ENCODE measurements at regions not wholly inside any gene's neighbourhood (a gene's known extent, or its start where the extent isn't known, plus 50 kb on each side); places are given as distances from the start of the nearest gene placed in this dataset.

- H3K27ac ChIP-seq (ENCODE audit: low read depth, low read length) = no peak overlapping the region
- no peak overlapping the region for H3K9ac ChIP-seq (ENCODE audit: low read depth in 1 of 3, low read length in 3 of 3)
- no peaks in the 10 kb centered on the region for H3K36me3 ChIP-seq (ENCODE audit: control insufficient read depth in 3 of 3, insufficient read depth in 3 of 3, low read length in 3 of 3)
- H3K4me1 ChIP-seq (ENCODE audit: control insufficient read depth in 3 of 3, insufficient read depth in 3 of 3, low read length in 3 of 3) = no peaks in the 10 kb centered on the region
- no peaks in the 10 kb centered on the region for H3K9me3 ChIP-seq (ENCODE audit: control insufficient read depth in 3 of 3, low read length in 3 of 3)
- no peaks in the 10 kb centered on the region for H3K27me3 ChIP-seq (ENCODE audit: control insufficient read depth in 3 of 3, insufficient read depth in 3 of 3, low read length in 3 of 3)
- H3K4me3 ChIP-seq (ENCODE audit: low read length in 3 of 3) = no peak overlapping the region
These were observed 279.8 kb upstream of the EEF2KMT start for GRCh38 chr16:5377280-5377898.

DNA sequence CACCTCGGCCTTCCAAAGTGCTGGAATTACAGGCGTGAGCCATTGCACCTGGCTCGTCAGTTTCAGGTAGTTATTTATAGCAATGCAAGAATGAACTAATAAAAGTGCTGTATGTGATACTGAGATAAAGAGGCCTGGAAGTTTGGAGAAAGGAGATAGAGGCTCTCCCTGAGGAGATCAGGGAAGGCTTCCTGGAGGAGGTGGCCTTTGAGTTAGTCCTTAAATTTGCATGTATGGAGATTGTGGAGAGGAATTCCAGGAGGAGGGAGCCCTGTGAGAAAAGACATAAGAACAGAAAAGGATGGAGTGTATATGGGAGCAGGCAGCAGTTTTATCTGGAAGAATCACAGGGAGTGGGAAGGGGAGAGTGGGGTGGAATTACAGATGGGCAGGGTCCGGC lies 276.6 kb upstream of the EEF2KMT start:
- Histone ChIP-seq H3K9me3 (ENCODE audit: control insufficient read depth in 3 of 3, low read length in 3 of 3) (no peaks in the 10 kb centered on the region), H3K36me3 (ENCODE audit: control insufficient read depth in 3 of 3, insufficient read depth in 3 of 3, low read length in 3 of 3) (no peaks in the 10 kb centered on the region), H3K27ac (ENCODE audit: low read depth, low read length) (no peak overlapping the region), H3K4me1 (ENCODE audit: control insufficient read depth in 3 of 3, insufficient read depth in 3 of 3, low read length in 3 of 3) (no peaks in the 10 kb centered on the region), H3K4me3 (ENCODE audit: low read length in 3 of 3) (no peak overlapping the region), H3K27me3 (ENCODE audit: control insufficient read depth in 3 of 3, insufficient read depth in 3 of 3, low read length in 3 of 3) (no peaks in the 10 kb centered on the region), H3K9ac (ENCODE audit: low read depth in 1 of 3, low read length in 3 of 3) (no peak overlapping the region)

DNA sequence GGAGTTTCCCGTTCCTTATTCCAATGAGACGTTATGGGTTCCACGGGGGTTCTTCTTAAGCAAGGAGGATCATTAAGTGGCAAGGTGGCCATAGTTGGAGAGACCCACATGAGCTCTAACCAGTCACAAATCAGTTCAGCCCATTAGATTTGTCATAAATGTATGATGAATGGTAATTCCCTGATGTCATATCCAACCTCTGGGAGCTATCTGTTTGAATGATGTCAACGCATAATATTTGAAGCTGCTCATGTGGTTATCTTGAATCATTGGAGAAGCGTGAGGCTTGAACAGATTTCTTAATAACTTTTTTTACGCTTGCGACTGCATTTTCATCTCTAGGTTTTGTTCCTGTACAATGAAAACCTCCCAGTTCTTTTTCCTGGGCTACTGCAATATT lies 270.4 kb upstream of the EEF2KMT start:
- H3K4me3 ChIP-seq (ENCODE audit: low read length in 3 of 3) = no peak overlapping the region
- no peaks in the 10 kb centered on the region for H3K4me1 ChIP-seq (ENCODE audit: control insufficient read depth in 3 of 3, insufficient read depth in 3 of 3, low read length in 3 of 3)
- no peak overlapping the region for H3K27ac ChIP-seq (ENCODE audit: low read depth, low read length)
- peaks cover 0 to 3% (median 0%) of the 10 kb centered on the region in 3 donors for H3K27me3 ChIP-seq (ENCODE audit: control insufficient read depth in 3 of 3, insufficient read depth in 3 of 3, low read length in 3 of 3)
- H3K9me3 ChIP-seq (ENCODE audit: control insufficient read depth in 3 of 3, low read length in 3 of 3) = no peaks in the 10 kb centered on the region
- no peaks in the 10 kb centered on the region for H3K36me3 ChIP-seq (ENCODE audit: control insufficient read depth in 3 of 3, insufficient read depth in 3 of 3, low read length in 3 of 3)
- H3K9ac ChIP-seq (ENCODE audit: low read depth in 1 of 3, low read length in 3 of 3) = no peak overlapping the region

DNA sequence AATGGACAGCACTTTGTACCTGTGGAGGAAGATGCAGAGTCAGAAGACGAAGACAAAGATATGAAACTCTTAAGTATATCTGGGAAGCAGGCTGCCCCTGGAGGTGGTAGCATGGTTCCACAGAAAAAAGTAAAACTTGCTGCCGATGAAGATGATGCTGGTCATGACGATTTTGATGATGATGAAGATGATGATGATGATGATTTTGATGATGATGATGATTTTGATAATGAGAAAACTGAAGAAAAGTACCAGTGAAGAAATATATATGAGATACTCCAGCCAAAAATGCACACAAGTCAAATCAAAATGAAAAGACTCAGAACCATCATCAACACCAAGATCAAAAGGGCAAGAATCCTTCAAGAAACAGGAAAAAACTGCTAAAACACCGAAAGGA lies 268.5 kb upstream of the EEF2KMT start:
- no peaks in the 10 kb centered on the region for H3K36me3 ChIP-seq (ENCODE audit: control insufficient read depth in 3 of 3, insufficient read depth in 3 of 3, low read length in 3 of 3)
- no peak overlapping the region for H3K4me3 ChIP-seq (ENCODE audit: low read length in 3 of 3)
- H3K9me3 ChIP-seq (ENCODE audit: control insufficient read depth in 3 of 3, low read length in 3 of 3) = no peaks in the 10 kb centered on the region
- H3K4me1 ChIP-seq (ENCODE audit: control insufficient read depth in 3 of 3, insufficient read depth in 3 of 3, low read length in 3 of 3) = no peaks in the 10 kb centered on the region
- no peak overlapping the region for H3K9ac ChIP-seq (ENCODE audit: low read depth in 1 of 3, low read length in 3 of 3)
- no peak overlapping the region for H3K27ac ChIP-seq (ENCODE audit: low read depth, low read length)
- H3K27me3 ChIP-seq (ENCODE audit: control insufficient read depth in 3 of 3, insufficient read depth in 3 of 3, low read length in 3 of 3) = peaks cover 0 to 3% (median 0%) of the 10 kb centered on the region in 3 donors

DNA sequence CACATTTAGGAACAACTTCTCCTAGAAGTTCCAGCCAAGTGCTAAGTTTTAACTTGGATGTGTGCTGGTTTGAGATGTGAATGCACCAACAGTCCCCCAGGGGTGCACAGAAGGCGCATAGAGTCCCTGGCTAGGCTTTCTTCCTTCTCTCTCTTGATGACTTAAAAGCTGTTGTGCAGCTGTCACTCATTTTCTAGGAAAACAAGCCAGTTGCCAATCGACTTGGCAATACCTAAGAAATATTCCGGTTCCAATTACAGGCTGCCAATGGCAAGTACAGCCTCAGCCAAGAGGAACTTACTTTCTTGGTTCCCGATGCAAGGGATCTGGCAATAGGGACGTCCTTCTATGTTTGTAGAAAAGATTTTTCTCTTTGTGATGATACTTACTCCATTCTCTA lies 266.6 kb upstream of the EEF2KMT start:
- H3K36me3 ChIP-seq (ENCODE audit: control insufficient read depth in 3 of 3, insufficient read depth in 3 of 3, low read length in 3 of 3) = no peaks in the 10 kb centered on the region
- H3K4me3 ChIP-seq (ENCODE audit: low read length in 3 of 3) = no peak overlapping the region
- no peak overlapping the region for H3K27ac ChIP-seq (ENCODE audit: low read depth, low read length)
- H3K9me3 ChIP-seq (ENCODE audit: control insufficient read depth in 3 of 3, low read length in 3 of 3) = no peaks in the 10 kb centered on the region
- no peaks in the 10 kb centered on the region for H3K4me1 ChIP-seq (ENCODE audit: control insufficient read depth in 3 of 3, insufficient read depth in 3 of 3, low read length in 3 of 3)
- H3K27me3 ChIP-seq (ENCODE audit: control insufficient read depth in 3 of 3, insufficient read depth in 3 of 3, low read length in 3 of 3) = peaks cover 0 to 3% (median 0%) of the 10 kb centered on the region in 3 donors
- H3K9ac ChIP-seq (ENCODE audit: low read depth in 1 of 3, low read length in 3 of 3) = no peak overlapping the region

DNA sequence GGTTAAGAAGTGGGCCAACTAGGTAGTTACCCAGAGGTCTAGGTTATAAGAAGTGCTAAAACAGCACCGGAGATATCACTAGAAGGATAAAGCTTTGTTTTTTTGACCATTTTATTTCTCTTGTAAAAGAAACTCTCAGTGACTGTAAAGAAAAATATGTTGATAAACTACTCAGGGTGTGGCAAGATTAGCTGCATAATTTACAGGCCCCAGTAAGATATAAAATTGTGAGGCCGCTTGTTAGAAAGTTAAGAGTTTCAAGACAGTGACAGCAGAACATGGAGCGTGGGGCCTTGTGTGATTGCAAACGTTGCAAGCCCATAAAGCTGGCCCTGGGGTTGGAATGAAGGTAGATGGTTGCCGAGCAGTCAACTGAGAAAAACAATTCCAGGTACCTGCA lies 263.7 kb upstream of the EEF2KMT start:
- Histone ChIP-seq H3K9me3 (ENCODE audit: control insufficient read depth in 3 of 3, low read length in 3 of 3) (no peaks in the 10 kb centered on the region), H3K4me3 (ENCODE audit: low read length in 3 of 3) (no peak overlapping the region), H3K4me1 (ENCODE audit: control insufficient read depth in 3 of 3, insufficient read depth in 3 of 3, low read length in 3 of 3) (no peaks in the 10 kb centered on the region), H3K27me3 (ENCODE audit: control insufficient read depth in 3 of 3, insufficient read depth in 3 of 3, low read length in 3 of 3) (peaks cover 0 to 3% (median 0%) of the 10 kb centered on the region in 3 donors), H3K9ac (ENCODE audit: low read depth in 1 of 3, low read length in 3 of 3) (no peak overlapping the region), H3K36me3 (ENCODE audit: control insufficient read depth in 3 of 3, insufficient read depth in 3 of 3, low read length in 3 of 3) (no peaks in the 10 kb centered on the region), H3K27ac (ENCODE audit: low read depth, low read length) (no peak overlapping the region)

DNA sequence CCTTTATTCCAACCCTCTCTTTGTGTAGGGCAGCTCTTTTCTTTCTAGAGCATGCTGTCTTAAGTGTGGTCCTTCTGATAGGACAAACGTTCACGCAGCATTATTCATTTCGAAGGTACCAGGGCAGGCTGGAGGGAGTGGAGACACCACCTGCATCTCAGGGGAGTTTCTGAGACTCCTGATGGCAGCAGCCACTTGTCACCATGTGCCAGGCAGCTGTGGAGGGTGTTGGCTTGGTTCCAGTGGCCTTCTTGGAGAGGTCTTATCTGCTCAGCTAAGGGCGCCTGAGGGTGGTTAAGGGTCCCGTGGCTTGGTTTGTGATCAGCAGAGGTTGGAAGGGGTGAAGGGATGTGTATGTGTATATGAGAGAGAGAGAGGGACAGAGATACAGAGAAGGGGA lies 257.1 kb upstream of the EEF2KMT start:
- Histone ChIP-seq H3K4me1 (ENCODE audit: control insufficient read depth in 3 of 3, insufficient read depth in 3 of 3, low read length in 3 of 3) (no peaks in the 10 kb centered on the region), H3K9ac (ENCODE audit: low read depth in 1 of 3, low read length in 3 of 3) (no peak overlapping the region), H3K9me3 (ENCODE audit: control insufficient read depth in 3 of 3, low read length in 3 of 3) (peaks cover 0 to 2% (median 0%) of the 10 kb centered on the region in 3 donors), H3K4me3 (ENCODE audit: low read length in 3 of 3) (no peak overlapping the region), H3K27ac (ENCODE audit: low read depth, low read length) (no peak overlapping the region), H3K36me3 (ENCODE audit: control insufficient read depth in 3 of 3, insufficient read depth in 3 of 3, low read length in 3 of 3) (no peaks in the 10 kb centered on the region), H3K27me3 (ENCODE audit: control insufficient read depth in 3 of 3, insufficient read depth in 3 of 3, low read length in 3 of 3) (no peaks in the 10 kb centered on the region)

DNA sequence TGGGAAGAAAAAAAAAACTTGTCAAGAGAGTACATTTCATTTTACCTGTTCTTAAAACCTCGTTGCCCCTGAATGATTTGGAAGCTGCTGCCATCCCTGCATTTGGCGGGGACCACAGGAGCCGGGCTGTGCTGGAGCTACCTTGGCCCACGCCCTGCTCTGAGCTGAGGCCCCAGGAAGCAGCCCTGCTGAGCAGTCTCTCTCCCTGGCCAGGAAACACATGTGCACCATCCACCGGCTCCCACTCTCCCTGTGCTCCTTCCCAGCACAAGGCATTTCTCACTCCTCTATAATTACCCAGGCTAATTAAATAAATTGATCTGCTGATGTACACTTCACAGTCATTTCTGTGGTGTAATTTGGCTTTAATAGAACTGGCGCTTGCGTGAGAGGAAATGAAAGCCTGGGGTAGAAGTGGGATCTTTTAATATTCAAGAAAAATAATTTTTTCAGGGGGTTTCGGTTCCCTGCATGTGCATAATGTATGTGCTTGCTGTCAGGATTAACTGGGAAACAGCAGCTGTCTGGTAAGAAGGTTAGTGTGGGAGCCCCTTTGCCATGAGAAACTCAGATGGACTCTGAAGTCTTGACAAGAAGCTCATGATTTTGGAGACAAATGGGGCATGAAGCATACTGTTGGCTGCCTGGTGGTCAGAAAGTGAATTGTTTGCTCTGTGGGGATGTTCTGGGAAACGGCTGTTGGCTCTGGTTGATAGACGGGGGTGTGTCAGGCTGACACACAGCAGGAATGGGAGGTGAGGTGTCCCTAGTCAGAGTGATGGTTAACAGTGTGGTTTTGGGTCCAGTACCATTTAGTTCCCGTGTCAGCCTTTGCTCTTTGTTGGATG lies 252.3 kb upstream of the EEF2KMT start:
- H3K27me3 ChIP-seq (ENCODE audit: control insufficient read depth in 3 of 3, insufficient read depth in 3 of 3, low read length in 3 of 3) = no peaks in the 10 kb centered on the region
- H3K9ac ChIP-seq (ENCODE audit: low read depth in 1 of 3, low read length in 3 of 3) = no peak overlapping the region
- no peaks in the 10 kb centered on the region for H3K36me3 ChIP-seq (ENCODE audit: control insufficient read depth in 3 of 3, insufficient read depth in 3 of 3, low read length in 3 of 3)
- H3K4me3 ChIP-seq (ENCODE audit: low read length in 3 of 3) = no peak overlapping the region
- no peaks in the 10 kb centered on the region for H3K9me3 ChIP-seq (ENCODE audit: control insufficient read depth in 3 of 3, low read length in 3 of 3)
- H3K27ac ChIP-seq (ENCODE audit: low read depth, low read length) = no peak overlapping the region
- no peaks in the 10 kb centered on the region for H3K4me1 ChIP-seq (ENCODE audit: control insufficient read depth in 3 of 3, insufficient read depth in 3 of 3, low read length in 3 of 3)

- no peaks in the 10 kb centered on the region for H3K9me3 ChIP-seq (ENCODE audit: control insufficient read depth in 3 of 3, low read length in 3 of 3)
- no peaks in the 10 kb centered on the region for H3K4me1 ChIP-seq (ENCODE audit: control insufficient read depth in 3 of 3, insufficient read depth in 3 of 3, low read length in 3 of 3)
- H3K36me3 ChIP-seq (ENCODE audit: control insufficient read depth in 3 of 3, insufficient read depth in 3 of 3, low read length in 3 of 3) = no peaks in the 10 kb centered on the region
- no peak overlapping the region for H3K27ac ChIP-seq (ENCODE audit: low read depth, low read length)
- H3K9ac ChIP-seq (ENCODE audit: low read depth in 1 of 3, low read length in 3 of 3) = no peak overlapping the region
- H3K27me3 ChIP-seq (ENCODE audit: control insufficient read depth in 3 of 3, insufficient read depth in 3 of 3, low read length in 3 of 3) = no peaks in the 10 kb centered on the region
- no peak overlapping the region for H3K4me3 ChIP-seq (ENCODE audit: low read length in 3 of 3)
These were observed 251.5 kb upstream of the EEF2KMT start for GRCh38 chr16:5349101-5349500.

DNA sequence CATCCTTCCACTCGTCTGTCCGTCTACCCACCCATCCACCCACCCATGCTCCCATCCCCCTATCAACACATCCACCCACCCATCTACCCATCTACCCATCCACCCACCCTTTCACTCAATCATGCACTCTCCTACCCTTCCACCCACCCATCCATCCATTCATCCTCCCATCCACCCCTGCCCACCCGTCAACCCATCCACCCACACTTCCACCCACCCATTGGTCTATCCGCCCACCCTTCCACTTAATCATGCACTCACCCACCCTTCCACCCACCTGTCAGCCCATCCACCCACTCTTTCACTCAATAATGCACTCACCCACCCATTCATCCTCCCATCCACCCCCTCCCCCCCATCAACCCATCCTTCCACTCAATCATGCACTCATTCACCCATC lies 250.0 kb upstream of the EEF2KMT start:
- Histone ChIP-seq H3K27me3 (ENCODE audit: control insufficient read depth in 3 of 3, insufficient read depth in 3 of 3, low read length in 3 of 3) (no peaks in the 10 kb centered on the region), H3K9ac (ENCODE audit: low read depth in 1 of 3, low read length in 3 of 3) (no peak overlapping the region), H3K9me3 (ENCODE audit: control insufficient read depth in 3 of 3, low read length in 3 of 3) (no peaks in the 10 kb centered on the region), H3K4me3 (ENCODE audit: low read length in 3 of 3) (no peak overlapping the region), H3K4me1 (ENCODE audit: control insufficient read depth in 3 of 3, insufficient read depth in 3 of 3, low read length in 3 of 3) (no peaks in the 10 kb centered on the region), H3K36me3 (ENCODE audit: control insufficient read depth in 3 of 3, insufficient read depth in 3 of 3, low read length in 3 of 3) (no peaks in the 10 kb centered on the region), H3K27ac (ENCODE audit: low read depth, low read length) (no peak overlapping the region)
